GM12878 (cell line): ENCODE measurements at regions not wholly inside any gene's neighbourhood (a gene's known extent, or its start where the extent isn't known, plus 50 kb on each side); places are given as distances from the start of the nearest gene placed in this dataset.

Experiments
- ATAC-seq: fragments of 200-7000 bp; cut with Tn5 transposase; 3 replicates; pipeline ENCODE4 v1.9.1; 2020; ENCODE audit warnings: mild to moderate bottlenecking, moderate library complexity
- BruUV-seq: library from RNA; stranded (reverse); fragments of 400-500 nt; replicated peaks from 2 replicates; lab custom pipeline; 2021; lab: Mats Ljungman, UMichigan
- CTCF ChIA-PET: fragments of 300-600 bp; sonication (Branson Sonifier 250); formaldehyde crosslinking; extraction: SDS; loops from one replicate; lab custom pipeline; 2021; ENCODE audit warnings: inconsistent platforms; lab: Yijun Ruan, JAX
- POLR2A ChIA-PET: fragments of 350-600 bp; formaldehyde crosslinking; extraction: SDS; loops from one replicate; lab custom pipeline; 2021; ENCODE audit warnings: inconsistent platforms; lab: Charles Lee
- RAD21 ChIA-PET: fragments of 300-600 bp; sonication (Branson Sonifier 250); formaldehyde crosslinking; loops from one replicate; lab custom pipeline; 2023; ENCODE audit warnings: antibody characterized with exemption; ENCODE audit not compliant: unreplicated experiment; lab: Charles Lee
- SMC1A ChIA-PET: fragments of 300-600 bp; sonication (Branson Sonifier 250); formaldehyde crosslinking; loops from one replicate; lab custom pipeline; 2023; ENCODE audit not compliant: unreplicated experiment, uncharacterized antibody; lab: Charles Lee
- DNase-seq: peaks from one replicate; pipeline ENCODE4 v3.0.0-alpha.2; 2011; ENCODE audit warnings: low read depth, low spot score
- FAIRE-seq: peaks from 3 replicates; lab custom pipeline; 2011; peaks lifted over from hg19 to GRCh38; lab: Jason Lieb, UNC
- H2AFZ ChIP-seq: 2 replicates; pipeline ENCODE4 v1.6.0; 2011; ENCODE audit warnings: low read depth, low read length, control low read depth; ENCODE audit not compliant: control insufficient read depth
- H3K27ac ChIP-seq: 2 replicates; pipeline ENCODE4 v1.5.1; 2011; ENCODE audit warnings: control low read depth; ENCODE audit not compliant: control insufficient read depth, insufficient read depth
- H3K27me3 ChIP-seq, 2 experiments: replicated peaks in 1 of 2; 2 replicates each; pipeline versions ENCODE4 v1.6.0 to v1.6.1; 2011; ENCODE audit warnings: low read length in 1 of 2; ENCODE audit not compliant: control insufficient read depth in 2 of 2, insufficient read depth in 2 of 2
- H3K36me3 ChIP-seq, 2 experiments: 2 replicates each; pipeline ENCODE4 v1.5.1; 2011; ENCODE audit warnings: low read length in 1 of 2; ENCODE audit not compliant: control insufficient read depth in 2 of 2, insufficient read depth in 2 of 2
- H3K4me1 ChIP-seq: 2 replicates; pipeline ENCODE4 v1.6.1; 2011; ENCODE audit warnings: mild to moderate bottlenecking, low read length, moderate library complexity, mixed read lengths; ENCODE audit not compliant: control insufficient read depth, insufficient read depth
- H3K4me2 ChIP-seq: 2 replicates; pipeline ENCODE4 v1.6.0; 2011; ENCODE audit warnings: control low read depth; ENCODE audit not compliant: control insufficient read depth, insufficient read depth
- H3K4me3 ChIP-seq: fragments of 200-600 bp; sonication (generic); 2 replicates; pipeline ENCODE4 v1.5.1; 2016
- H3K79me2 ChIP-seq: 2 replicates; pipeline ENCODE4 v1.6.0; 2011; ENCODE audit warnings: low read length; ENCODE audit not compliant: control insufficient read depth, insufficient read depth
- H3K9ac ChIP-seq: 2 replicates; pipeline ENCODE4 v1.8.0; 2011; ENCODE audit warnings: low read length, control low read depth, mixed read lengths; ENCODE audit not compliant: control insufficient read depth, insufficient read depth
- H3K9me3 ChIP-seq: replicated peaks from 3 replicates; pipeline ENCODE4 v1.5.1; 2011; ENCODE audit warnings: mild to moderate bottlenecking, low read length; ENCODE audit not compliant: control insufficient read depth, insufficient read depth
- H4K20me1 ChIP-seq: 2 replicates; pipeline ENCODE4 v1.6.0; 2011; ENCODE audit not compliant: control insufficient read depth, insufficient read depth
- BACH1 ChIP-seq: fragments of 450-650 bp; IDR thresholded peaks from 2 replicates; pipeline ENCODE4 v1.6.1; 2017; ENCODE audit warnings: mild to moderate bottlenecking, borderline replicate concordance
- EGR1 ChIP-seq, 2 experiments: IDR thresholded peaks; 1 replicate in 1 of 2; 2 replicates in 1 of 2; pipeline ENCODE4 v1.6.1; 2011 to 2012; ENCODE audit warnings: low read depth in 2 of 2, low read length in 2 of 2, borderline replicate concordance in 1 of 2, mild to moderate bottlenecking in 1 of 2, moderate library complexity in 1 of 2
- IKZF2 ChIP-seq, 2 experiments: fragments of 450-650 bp; IDR thresholded peaks; 2 replicates each; pipeline ENCODE4 v1.6.1; 2017; ENCODE audit warnings: mild to moderate bottlenecking in 2 of 2, moderate library complexity in 2 of 2
- IRF3 ChIP-seq: fragments of 450-650 bp; IDR thresholded peaks from 2 replicates; pipeline ENCODE4 v1.6.1; 2014; ENCODE audit warnings: mild to moderate bottlenecking
- MTA3 ChIP-seq: IDR thresholded peaks from 2 replicates; pipeline ENCODE4 v1.6.1; 2012; ENCODE audit warnings: low read length, inconsistent platforms, borderline replicate concordance
- NFIC ChIP-seq: IDR thresholded peaks from 2 replicates; pipeline ENCODE4 v1.6.1; 2012; ENCODE audit warnings: low read depth, mild to moderate bottlenecking, inconsistent platforms, low read length, moderate library complexity
- NFXL1 ChIP-seq: fragments of 450-650 bp; IDR thresholded peaks from 2 replicates; pipeline ENCODE4 v1.6.1; 2017; ENCODE audit warnings: antibody characterized with exemption, mild to moderate bottlenecking, borderline replicate concordance
- NRF1 ChIP-seq: conservative IDR thresholded peaks from 2 replicates; pipeline ENCODE4 v1.6.1; 2011; ENCODE audit warnings: mild to moderate bottlenecking, low read depth, low read length, improper control_type of control experiment
- SMAD5 ChIP-seq: IDR thresholded peaks from 2 replicates; pipeline ENCODE4 v1.6.1; 2016; ENCODE audit warnings: antibody characterized with exemption, low read depth
- TARDBP ChIP-seq: IDR thresholded peaks from 2 replicates; pipeline ENCODE4 v1.6.1; 2016; ENCODE audit warnings: borderline replicate concordance
- ZBTB33 ChIP-seq: fragments of 450-650 bp; IDR thresholded peaks from 2 replicates; pipeline ENCODE4 v1.6.1; 2017; ENCODE audit warnings: mild to moderate bottlenecking
- ZBTB4 ChIP-seq: fragments of 450-650 bp; formaldehyde crosslinking; IDR thresholded peaks from 2 replicates; pipeline ENCODE4 v1.4.0; 2022; ENCODE audit warnings: mild to moderate bottlenecking, moderate library complexity
- ZNF24 ChIP-seq: fragments of 450-650 bp; IDR thresholded peaks from 2 replicates; pipeline ENCODE4 v1.6.1; 2017; ENCODE audit warnings: antibody characterized with exemption, mild to moderate bottlenecking
- WGBS: methylation state at CpG from one replicate; pipeline ENCODE4 v1.1.6; 2016; ENCODE audit warnings: low lambda C conversion rate; ENCODE audit not compliant: insufficient replicate concordance, insufficient coverage; ENCODE audit errors: missing lambda C conversion rate; 5-methylcytosine and 5-hydroxymethylcytosine counted together
- in situ Hi-C: fragments of 300-500 bp; cut with MboI; formaldehyde crosslinking; loops from 9 replicates; pipeline ENCODE4 v1.14.3; 2018; ENCODE audit warnings: mixed read lengths
- intact Hi-C: fragments of 100-400 bp; cut with micrococcal nuclease; formaldehyde crosslinking; loops from one replicate; pipeline ENCODE4 v1.14.2; 2022; ENCODE audit not compliant: unreplicated experiment

GRCh38 chr7:155935726-155936125 lies 123.5 kb upstream of the SHH start:
- H3K27me3 ChIP-seq: peaks cover 0 to 2% of the 10 kb centered on the region in 2 experiments; a peak in 1 of 4 replicates
- H3K79me2 ChIP-seq: no peaks in the 10 kb centered on the region
- H4K20me1 ChIP-seq: no peaks in the 10 kb centered on the region
- ATAC-seq (no peak), DNase-seq (no peak), FAIRE-seq (no peak)
- no peak overlapping the region for H3K27ac ChIP-seq
- ChIA-PET CTCF (interaction anchor here (0.6 kb wide), 1 partner anchor 538 kb away, joined by 3 read pairs; no protein-coding TSS in a partner anchor), SMC1A (no interaction called here), POLR2A (no interaction called here), RAD21 (no interaction called here)
- 9% methylated on average over 5 of the region's 5 CpGs for WGBS
- no peaks in the 10 kb centered on the region for H3K36me3 ChIP-seq
- H2AFZ ChIP-seq: no peak overlapping the region
- no peak overlapping the region for H3K9ac ChIP-seq
- TF ChIP-seq IRF3 (no peak), SMAD5 (no peak), EGR1 (IDR thresholded peaks at IDR 0.05; ENCODE audit: borderline replicate concordance in 1 of 2, low read depth in 2 of 2, low read length in 2 of 2) (no peak), IKZF2 (IDR thresholded peaks at IDR 0.05) (no peak), NRF1 (no peak), MTA3 (no peak), NFIC (no peak), NFXL1 (no peak), ZNF24 (no peak), ZBTB33 (no peak), ZBTB4 (CRISPR knock-in tag) (no peak), TARDBP (no peak), BACH1 (no peak)
- in situ Hi-C loops: no loop called here
- no peaks in the 10 kb centered on the region for H3K4me1 ChIP-seq
- intact Hi-C loops: no loop called here
- no peak overlapping the region for H3K4me2 ChIP-seq
- H3K4me3 ChIP-seq: no peak overlapping the region
- no TSS peak for BruUV-seq
- H3K9me3 ChIP-seq: no peaks in the 10 kb centered on the region
